ENCODE measurements at regions not wholly inside any gene's neighbourhood (a gene's known extent, or its start where the extent isn't known, plus 50 kb on each side); places are given as distances from the start of the nearest gene placed in this dataset.

DNA sequence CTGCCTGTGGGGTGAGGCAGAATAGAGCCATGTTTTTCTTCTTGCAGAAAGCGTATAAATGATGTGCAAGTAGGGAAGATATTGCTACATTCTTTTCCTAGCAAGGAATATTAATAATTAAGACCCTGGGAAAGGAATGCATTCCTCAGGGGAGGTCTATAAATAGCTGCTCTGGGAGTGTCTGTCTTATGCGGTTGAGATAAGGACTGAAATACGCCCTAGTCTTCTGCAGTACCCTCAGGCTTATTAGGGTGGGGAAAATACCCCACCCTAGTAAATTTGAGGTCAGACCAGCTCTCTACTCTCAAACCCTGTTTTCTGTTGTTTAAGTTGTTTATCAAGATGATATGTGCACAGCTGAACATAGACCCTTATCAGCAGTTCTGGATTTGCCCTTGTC lies 155.9 kb upstream of the HMCN1 start:
- DNase-seq (ENCODE audit: low read depth) = no peak

DNA sequence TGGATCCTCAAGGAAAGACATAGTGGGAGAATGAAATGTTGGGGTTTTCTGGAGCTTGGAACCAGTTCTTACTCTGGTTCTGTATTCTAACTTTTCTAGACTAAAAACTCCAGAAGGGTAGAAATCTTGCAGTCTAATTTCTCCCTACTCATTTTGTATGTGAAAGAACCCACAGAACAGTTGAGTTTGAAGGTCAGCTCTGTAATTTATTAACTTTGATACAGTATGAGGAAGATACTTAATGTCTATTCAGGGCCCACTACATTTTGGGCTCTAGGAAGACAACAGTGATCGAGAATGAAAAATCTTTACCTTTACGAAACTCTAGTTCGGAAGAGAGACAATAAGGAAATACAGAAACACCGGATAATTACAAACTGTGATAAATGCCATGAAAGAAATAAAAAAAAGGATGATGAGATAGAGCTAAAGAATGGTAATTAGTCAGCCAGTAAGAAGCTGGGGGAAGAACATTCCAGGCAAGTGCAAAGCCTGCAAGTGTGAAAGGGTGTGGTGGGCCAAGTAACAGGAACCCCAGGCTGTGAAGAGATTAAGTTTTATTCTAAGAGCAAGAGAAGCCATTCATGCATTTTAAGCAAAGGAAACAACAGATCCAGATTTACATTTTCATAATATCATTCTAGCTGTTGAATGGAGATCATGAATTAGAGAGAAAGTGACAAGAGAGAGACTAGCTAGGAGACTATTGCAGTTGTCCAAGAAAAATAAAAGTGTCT lies 159.9 kb upstream of the HMCN1 start:
- no peak for DNase-seq (ENCODE audit: low read depth)

DNA sequence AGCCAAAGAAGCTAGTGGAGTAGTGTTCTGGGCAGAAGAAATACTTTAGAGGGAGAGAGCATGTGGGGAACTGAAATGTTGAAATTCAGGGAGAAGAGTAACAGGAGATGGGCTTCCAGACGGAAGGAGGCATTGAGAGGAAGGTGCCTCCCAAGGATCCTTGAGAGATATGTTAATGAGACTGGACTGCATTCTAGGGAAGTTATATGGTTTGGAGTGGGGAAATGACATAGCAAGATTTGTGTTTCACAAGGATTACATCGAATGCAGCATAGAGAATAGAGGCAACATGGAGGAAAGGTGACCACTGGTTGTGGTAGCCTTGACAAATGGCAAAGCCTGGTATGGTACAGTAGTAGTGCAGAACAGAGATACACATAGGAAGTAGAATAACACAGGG lies 160.5 kb upstream of the HMCN1 start:
- no peak for DNase-seq (ENCODE audit: low read depth)

DNA sequence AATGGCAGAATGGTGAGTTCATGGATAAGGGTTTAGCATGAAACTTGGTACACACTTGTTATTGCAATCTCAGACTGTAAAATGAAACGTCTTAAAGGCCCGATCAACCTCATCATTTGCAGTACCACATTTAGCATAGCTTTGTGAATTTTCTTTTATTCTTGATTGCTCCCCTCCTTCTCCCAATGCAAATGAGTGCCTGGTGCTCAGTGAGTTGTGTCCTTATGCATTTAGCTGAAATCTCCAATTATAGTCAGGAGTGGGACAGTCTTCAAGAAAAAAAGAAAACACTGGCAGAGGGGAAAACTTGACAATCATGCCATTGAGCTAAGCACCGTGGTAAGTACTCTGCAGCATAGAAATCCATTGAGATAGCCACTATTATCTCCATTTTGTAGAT lies 161.0 kb upstream of the HMCN1 start:
- no peak for DNase-seq (ENCODE audit: low read depth)

DNA sequence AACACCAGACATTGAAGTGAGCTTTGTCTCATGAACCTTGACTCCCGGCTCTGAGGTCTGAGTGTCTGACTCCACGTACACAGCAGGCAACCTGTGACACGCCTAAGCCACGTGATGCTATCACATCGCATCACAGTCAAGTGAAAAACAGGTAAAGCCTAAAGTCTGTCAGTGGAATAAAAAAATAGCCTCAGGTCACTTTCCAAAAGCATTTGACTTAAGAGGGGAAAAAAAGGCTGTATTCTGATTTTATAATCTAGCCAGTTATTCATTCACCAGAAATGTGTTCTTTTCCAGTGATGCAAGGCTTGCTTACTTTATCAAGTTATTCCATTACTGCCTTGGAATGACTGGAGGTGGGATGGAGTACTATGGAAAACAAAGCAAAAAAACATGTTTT lies 163.2 kb upstream of the HMCN1 start:
- DNase-seq (ENCODE audit: low read depth) = no peak

DNA sequence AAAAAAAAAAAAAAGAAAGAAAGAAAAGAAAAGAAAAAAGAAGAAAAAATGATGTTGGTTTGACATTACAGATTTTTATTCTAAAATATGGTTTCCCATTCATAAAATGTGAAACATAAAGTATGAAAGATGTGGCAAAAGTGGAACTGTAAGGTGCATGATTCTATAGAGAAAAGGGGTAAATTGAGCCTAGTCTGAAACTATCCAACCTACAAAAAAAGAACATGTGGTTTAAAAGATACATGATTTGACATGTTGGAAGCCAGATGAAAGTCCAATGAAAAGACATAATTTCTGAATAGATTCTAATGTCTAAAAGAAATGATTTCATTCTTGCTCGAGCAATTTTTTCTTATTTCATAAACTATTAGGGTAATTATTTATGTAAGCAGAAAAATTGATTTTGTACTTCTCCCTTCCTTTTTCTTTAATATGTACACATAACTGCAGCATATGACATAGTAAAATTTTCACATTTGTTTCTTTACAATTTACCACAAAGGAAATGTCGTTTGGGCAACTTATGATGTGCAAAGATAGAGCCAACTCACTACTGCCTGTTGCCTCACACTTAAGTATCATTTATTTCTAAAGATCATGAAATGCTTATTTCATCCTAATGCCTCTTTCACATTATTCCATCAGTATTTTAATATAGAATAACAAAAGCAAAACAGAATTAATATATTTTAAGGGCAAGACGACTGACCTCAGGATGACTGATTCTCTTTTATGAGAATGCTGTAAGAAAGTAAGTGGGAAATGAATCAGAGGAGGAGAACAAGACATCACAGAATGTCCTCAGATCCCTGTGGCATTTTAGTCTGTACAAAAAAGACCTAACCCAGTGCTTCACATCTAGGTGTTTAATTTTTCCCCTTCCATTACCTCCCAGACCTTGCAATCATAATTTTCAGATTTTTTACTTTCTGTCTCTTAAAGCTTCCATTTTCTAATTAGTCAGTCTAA lies 165.8 kb upstream of the HMCN1 start:
- DNase-seq (ENCODE audit: low read depth) = no peak

DNA sequence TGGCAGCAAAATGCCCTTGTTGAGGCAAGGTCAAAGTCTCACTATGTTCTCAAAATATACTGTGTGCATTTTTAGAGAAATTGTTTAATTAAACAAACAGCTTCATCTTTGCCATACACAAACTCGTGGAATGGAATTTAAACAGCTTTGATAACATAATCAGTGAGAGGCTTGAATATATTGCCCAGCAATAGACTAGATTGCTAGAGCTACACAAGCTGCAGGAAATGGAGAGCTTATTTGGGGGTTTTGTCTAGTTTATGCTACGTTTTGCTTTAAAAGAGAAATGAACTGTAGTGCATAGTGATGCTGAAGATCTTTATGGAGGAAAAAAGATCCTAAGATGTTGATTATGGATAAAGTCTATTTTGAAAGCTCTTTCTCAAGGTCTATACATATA lies 166.8 kb upstream of the HMCN1 start:
- no peak for DNase-seq (ENCODE audit: low read depth)

DNA sequence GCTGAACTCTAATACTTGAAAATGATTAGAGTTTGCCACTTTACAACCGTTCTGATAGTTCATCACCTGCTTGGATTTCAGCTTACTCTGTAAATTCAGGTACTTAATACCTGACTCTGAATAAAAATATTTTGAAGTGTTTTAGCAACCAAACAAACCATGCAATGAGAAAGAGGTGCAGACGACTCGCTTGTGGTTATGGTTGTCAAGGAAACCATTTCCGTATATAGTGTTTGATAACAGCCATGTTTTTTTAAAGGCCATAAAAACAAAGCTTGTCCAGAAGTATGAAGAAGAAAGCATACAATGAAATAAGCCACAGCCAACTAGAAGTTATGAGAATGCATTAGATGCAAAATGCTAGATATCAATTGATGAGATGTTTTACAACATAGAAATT lies 167.2 kb upstream of the HMCN1 start:
- DNase-seq (ENCODE audit: low read depth) = peak; percentile 12

DNA sequence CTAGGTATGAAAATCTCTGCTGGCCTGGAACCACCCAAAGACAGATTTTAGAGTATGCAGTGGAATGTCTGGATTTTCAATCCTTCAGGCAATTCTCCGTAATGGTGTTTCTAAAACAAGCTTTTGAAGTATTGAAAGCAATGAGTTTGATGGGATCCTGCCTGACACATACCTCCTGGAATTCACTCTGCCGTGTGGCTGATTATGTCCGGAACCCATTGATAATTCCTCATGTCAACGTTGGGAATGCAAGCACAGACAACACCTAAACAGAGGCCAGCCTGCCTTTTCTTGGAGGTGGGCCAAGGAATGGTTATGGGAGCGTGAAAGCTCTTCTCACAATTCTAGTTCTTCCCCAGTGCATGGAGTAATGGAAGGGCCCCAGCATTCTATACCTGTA lies 168.9 kb upstream of the HMCN1 start:
- DNase-seq (ENCODE audit: low read depth) = no peak

DNA sequence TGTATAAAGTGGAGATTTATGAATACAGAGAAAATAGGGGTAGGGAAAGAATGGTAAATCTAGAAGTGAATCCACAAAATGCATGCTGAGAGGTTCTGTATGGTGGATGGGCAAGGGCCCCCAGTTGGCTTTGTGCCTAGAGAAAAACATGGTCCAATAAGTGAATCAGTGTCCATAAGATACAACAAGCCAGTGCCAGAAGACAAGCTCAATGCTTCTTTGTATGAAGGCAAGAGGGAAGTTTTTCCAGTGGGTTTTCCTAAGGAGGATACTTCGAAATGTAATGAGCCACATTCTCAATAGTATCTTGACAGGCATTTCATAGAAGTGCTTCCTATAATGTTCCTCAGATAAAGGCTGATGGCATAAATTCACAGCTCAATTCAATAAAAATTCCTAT lies 169.4 kb upstream of the HMCN1 start:
- no peak for DNase-seq (ENCODE audit: low read depth)

DNA sequence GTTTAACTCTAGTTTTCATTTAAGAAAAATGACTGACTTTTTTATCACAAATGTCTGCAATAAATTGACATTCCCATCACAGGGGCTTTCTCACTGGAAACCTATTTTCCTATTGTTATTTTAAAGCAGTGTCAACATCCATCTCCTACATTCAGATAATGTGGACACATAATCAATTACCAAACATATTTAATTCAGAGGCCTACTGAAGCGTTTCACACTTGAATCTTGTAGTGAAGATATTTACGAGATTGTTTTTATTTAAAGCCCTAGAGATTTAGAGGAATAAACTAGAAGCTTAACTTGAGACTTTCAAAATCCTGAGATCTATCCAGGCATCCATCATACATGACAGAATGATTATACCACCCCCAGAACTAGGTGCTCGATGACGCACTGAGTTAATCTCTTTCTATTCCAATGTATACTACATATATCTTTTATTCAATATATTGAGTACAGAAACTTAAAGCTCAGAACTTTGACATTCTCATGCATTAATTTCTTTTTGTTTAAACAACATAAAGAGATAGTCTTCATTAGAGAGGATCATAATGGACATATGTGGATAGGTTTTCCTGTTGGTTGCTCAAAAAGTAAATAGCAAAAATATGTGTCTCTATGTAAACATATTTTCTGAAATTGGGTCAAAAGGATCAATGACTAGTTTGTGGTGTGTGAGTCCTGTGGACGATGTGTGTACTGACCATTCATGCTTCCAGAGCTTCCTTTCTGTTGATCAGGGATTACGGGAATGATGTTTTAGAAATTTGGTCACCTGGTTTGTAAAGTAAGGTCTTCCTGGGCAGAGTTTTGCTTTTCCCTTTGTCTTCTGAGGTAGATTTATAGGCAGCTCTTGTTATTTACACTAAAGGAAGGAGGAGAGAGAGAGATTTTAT lies 171.5 kb upstream of the HMCN1 start:
- DNase-seq (ENCODE audit: low read depth) = no peak

DNA sequence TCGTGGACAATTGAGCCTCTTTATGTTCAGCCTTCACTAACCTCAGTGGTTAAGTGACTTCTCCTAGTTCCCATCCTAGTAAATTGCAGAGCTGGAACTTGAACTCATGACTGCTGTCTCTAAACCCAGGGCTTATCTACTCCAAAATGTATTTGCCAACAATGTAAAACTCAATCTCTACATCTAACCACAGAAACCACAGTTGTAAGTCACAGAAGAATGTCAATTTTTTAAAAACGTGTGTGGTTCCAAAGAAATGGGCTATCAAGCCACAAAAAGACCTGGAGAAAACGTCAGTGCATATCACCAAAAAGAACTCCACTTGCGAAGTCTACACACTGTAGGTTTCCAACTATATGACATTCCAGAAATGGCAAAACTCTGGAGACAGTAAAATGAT lies 172.6 kb upstream of the HMCN1 start:
- DNase-seq (ENCODE audit: low read depth) = no peak

DNA sequence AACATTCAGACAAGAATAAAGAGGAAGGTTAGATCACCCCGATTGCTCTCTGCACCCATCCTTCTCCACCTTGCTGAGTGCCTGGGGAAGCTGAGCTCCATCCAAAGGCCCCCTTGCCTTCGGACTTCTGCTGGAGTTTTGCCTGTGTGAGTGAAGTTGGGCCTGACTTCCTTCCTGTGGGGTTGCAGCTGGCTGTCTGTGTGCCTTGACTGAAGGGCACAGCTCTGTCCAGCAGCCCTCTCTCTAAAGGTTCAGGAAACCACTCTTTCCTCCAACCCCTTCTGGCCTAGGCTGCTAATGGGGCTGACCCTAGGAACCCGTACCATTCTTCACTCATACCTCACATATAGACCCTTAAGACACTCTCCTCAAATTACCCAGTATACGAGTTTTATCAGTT lies 173.4 kb upstream of the HMCN1 start:
- DNase-seq (ENCODE audit: low read depth) = no peak

DNA sequence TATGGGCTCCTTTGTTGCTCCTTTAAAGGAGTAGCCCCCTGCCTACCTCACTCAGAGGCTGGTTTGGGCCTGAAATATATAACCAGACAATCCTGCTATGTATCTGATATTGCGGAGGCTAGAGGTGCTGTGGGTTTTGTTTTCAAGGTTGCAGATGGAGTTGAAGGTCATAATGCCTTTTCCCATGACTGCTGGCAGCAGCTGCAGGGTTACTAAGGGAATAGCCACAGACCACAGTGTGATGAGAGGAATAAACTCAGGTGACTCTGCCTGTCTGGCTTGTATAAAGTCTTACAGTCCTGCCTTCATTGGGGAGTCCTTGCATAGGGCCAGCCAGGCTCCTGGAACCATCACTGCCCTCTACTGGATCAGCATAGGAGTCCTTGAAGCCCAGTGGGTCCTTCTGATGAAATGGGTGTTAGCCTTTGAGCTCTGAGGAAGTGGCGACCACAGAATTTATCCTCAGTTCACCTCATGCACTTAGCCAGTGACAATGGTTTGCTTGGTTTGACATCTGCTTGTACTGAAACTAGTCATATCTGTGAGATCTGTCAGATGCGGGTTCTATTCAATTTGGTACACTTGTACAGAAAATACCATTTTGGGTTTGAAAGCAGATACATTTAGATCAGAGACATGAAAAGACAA lies 174.4 kb upstream of the HMCN1 start:
- DNase-seq (ENCODE audit: low read depth) = peak; percentile 26

DNA sequence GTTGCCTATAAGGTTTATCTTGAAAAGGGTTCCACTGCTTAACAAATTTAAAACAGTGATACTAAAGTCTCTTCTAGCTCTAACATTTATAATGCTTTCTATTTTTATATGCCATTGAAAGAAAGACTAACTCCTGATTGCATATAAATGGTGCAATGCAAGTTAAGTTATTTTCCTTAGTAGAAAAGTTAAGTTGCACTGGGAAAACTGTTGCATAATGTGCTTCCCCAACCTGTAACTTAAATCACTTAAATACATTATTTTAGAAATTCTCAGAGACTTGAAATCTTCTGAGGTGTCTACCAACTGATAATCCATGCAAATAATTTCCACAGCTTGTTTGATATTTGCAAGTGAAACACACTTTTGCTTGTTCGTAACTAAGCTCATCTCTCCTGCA lies 175.0 kb upstream of the HMCN1 start:
- DNase-seq (ENCODE audit: low read depth) = no peak

DNA sequence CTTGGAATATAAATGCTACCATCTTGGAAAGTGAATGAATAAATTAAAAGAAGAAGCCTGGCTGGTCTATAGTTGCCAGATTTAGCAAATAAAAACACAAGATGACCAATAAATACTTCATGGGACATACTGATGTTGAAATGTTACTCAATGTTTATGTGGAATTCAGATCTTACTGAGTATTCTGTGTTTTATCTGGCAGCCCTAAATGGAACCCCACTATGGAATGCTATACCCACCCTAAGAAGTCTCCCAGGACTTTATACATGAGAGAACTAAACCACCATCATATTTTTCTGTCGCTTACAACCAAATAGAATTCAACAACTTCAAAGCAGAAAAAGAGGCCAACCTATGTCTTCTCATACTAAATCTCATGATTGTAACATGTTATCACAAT lies 177.6 kb upstream of the HMCN1 start:
- no peak for DNase-seq (ENCODE audit: low read depth)

DNA sequence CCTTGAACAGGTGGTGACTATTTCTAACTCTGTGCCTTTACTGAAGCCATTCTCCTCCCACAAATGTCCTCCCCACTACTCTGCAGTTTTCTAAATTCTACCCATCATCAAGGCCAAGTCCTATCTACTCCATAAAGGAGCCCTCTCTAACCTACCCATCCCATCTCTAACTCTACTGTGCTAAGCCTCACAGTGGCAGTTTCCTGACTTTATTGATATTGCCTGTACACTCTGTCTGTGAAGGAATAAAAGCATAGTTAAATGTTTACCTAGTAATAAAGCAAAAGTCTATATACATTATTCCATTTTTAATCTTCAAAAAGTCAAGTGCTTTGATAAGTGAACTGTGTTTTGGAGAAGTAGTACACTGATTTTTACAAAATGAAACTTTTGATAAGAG lies 178.4 kb upstream of the HMCN1 start:
- DNase-seq (ENCODE audit: low read depth) = no peak

DNA sequence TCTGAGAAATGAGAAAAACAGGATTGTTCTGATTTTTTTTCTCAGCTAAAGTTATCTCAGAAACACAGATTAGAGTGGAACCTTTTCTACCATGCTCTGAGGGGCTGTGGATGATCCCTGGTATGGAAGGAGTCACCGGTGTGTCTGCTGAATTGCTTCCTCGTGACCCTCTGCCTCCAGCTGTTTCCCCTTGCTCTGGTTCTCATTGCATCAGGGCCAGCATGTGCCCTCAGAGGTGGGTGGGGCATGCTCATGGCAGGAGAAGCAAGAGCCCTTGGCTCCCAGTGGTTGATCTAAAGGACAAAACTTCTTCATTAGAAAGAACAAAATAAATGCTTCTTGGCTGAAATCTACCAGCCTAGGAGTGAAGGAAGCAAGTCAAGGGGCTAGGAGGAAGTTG lies 183.2 kb upstream of the HMCN1 start:
- DNase-seq (ENCODE audit: low read depth) = no peak

DNA sequence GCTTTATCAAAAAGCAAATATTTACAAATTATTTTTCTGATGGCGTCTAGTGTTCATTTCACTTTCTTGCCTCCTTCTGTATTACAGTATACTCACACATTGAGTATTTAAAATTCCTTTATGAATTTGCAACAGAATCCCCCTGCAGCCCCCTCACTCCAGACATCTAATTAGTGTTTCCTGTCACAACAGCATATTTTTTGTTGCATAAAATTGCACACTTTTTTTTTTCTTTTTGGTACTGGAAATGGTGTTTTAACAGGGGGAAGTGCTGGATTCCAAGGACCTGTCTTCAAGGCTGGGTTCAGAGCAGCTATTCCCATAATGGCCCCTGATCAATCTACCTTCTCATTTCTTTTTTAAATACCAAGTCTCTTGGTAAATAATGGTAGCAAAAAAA lies 184.3 kb upstream of the HMCN1 start:
- DNase-seq (ENCODE audit: low read depth) = no peak

DNA sequence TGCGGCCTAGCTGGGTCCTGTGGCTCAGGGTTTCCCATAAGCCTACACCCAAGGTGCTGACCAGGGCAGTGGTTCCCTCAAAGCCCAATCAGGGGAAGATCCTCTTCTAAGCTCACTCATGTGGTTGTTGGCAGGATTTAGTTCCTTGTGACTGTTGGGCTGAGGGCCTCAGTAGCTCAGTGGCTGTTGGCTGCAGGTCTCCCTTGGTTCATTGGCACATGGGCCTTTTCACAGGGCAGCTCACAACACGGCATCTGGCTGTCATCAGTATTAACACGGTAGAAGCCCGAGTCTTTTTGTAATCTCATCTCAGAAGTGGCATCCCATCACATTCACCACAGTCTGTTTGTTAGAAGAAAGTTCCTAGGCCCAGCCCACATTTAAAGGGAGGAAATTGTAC lies 188.2 kb upstream of the HMCN1 start:
- DNase-seq (ENCODE audit: low read depth) = no peak

DNA sequence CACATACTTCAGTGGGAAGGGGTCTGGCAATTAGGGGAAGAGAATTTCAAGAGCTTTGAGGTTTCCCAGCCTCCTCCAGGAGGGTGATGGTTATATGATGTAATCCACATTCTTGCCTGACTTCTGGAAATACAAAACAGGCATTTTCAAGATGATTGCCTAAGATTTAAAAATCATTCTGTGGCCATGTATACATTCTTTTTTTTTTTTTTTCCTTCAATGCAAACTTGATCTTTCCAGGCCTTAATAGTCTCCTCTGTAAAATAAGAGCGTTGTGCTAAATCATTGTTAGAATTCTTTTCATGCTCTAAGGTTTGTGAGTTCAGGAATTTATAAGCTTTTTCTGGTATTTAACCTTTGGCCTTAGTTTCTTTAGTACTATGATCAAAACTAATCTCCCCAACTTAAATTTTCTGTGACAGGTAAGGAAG lies 192.3 kb upstream of the HMCN1 start:
- no peak for DNase-seq (ENCODE audit: low read depth)

DNA sequence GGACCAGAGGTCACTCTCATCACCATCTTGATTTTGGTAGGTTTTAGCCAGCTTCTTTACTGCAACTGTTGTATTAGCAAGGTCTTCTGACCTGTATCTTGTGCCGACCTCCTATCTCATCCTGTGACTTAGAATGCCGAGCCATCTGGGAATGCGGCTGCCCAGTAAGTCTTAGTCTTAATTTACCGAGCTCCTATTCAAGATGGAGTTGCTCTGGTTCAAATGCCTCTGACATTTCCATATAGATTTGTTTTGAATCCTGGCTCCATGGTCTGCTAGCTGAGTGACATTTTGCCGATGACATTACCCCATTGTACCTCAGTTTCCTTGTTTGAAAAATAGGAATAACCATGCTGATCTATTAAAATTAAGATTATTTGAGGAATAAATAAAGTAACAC lies 193.9 kb upstream of the HMCN1 start:
- DNase-seq (ENCODE audit: low read depth) = no peak
